Astrocyte (in vitro differentiated cells and primary cell): ENCODE measurements at regions not wholly inside any gene's neighbourhood (a gene's known extent, or its start where the extent isn't known, plus 50 kb on each side); places are given as distances from the start of the nearest gene placed in this dataset.
A peak's percentile ranks its signal among the peaks of the same experiment; 100 is the strongest.

ENCODE experiments used
- DNase-seq: peaks from one replicate; pipeline ENCODE4 v3.0.0-alpha.2; 2010; ENCODE audit warnings: low read depth
- FAIRE-seq: peaks from 2 replicates; lab custom pipeline; 2011; peaks lifted over from hg19 to GRCh38; lab: Jason Lieb, UNC
- H2AFZ ChIP-seq: 2 replicates; pipeline ENCODE4 v1.6.0; 2012; ENCODE audit warnings: low read depth, low read length, inconsistent platforms
- H3K27ac ChIP-seq: 2 replicates; pipeline ENCODE4 v1.5.1; 2011; ENCODE audit warnings: low read depth, low read length, inconsistent platforms
- H3K27me3 ChIP-seq: 2 replicates; pipeline ENCODE4 v1.6.0; 2011; ENCODE audit warnings: low read length, inconsistent platforms; ENCODE audit not compliant: insufficient read depth
- H3K36me3 ChIP-seq: 2 replicates; pipeline ENCODE4 v1.5.1; 2011; ENCODE audit warnings: low read length, inconsistent platforms; ENCODE audit not compliant: insufficient read depth
- H3K4me1 ChIP-seq: 2 replicates; pipeline ENCODE4 v1.5.1; 2011; ENCODE audit warnings: low read length, inconsistent platforms; ENCODE audit not compliant: insufficient read depth
- H3K4me2 ChIP-seq: 2 replicates; pipeline ENCODE4 v1.6.0; 2012; ENCODE audit warnings: low read length, inconsistent platforms
- H3K4me3 ChIP-seq: 2 replicates; pipeline ENCODE4 v1.5.1; 2011; ENCODE audit warnings: low read depth, mild to moderate bottlenecking, low read length, inconsistent platforms; ENCODE audit not compliant: insufficient read depth
- H3K79me2 ChIP-seq: 2 replicates; pipeline ENCODE4 v1.6.0; 2012; ENCODE audit warnings: mild to moderate bottlenecking, low read length, inconsistent platforms; ENCODE audit not compliant: insufficient read depth
- H3K9ac ChIP-seq: 2 replicates; pipeline ENCODE4 v1.6.0; 2012; ENCODE audit warnings: mild to moderate bottlenecking, low read length, inconsistent platforms
- H3K9me3 ChIP-seq: 2 replicates; pipeline ENCODE4 v1.5.1; 2012; ENCODE audit warnings: low read depth, mild to moderate bottlenecking, low read length, inconsistent platforms; ENCODE audit not compliant: insufficient read depth
- H4K20me1 ChIP-seq: 2 replicates; pipeline ENCODE4 v1.6.0; 2012; ENCODE audit warnings: low read length, inconsistent platforms; ENCODE audit not compliant: insufficient read depth
- H3K27ac Mint-ChIP-seq: one replicate; pipeline ENCODE4 v1.8.0; 2021; ENCODE audit warnings: mild to moderate bottlenecking, mixed read lengths; ENCODE audit not compliant: unreplicated experiment
- H3K27me3 Mint-ChIP-seq: one replicate; pipeline ENCODE4 v1.8.0; 2021; ENCODE audit warnings: low read depth, mixed read lengths; ENCODE audit not compliant: unreplicated experiment
- H3K36me3 Mint-ChIP-seq: one replicate; pipeline ENCODE4 v1.8.0; 2021; ENCODE audit warnings: low read depth, mixed read lengths; ENCODE audit not compliant: unreplicated experiment
- H3K4me1 Mint-ChIP-seq: one replicate; pipeline ENCODE4 v1.8.0; 2021; ENCODE audit warnings: low read depth, mixed read lengths; ENCODE audit not compliant: unreplicated experiment
- H3K4me3 Mint-ChIP-seq: one replicate; pipeline ENCODE4 v1.8.0; 2021; ENCODE audit warnings: mild to moderate bottlenecking, moderate library complexity, mixed read lengths; ENCODE audit not compliant: unreplicated experiment
- H3K9me3 Mint-ChIP-seq: one replicate; pipeline ENCODE4 v1.8.0; 2021; ENCODE audit warnings: mild to moderate bottlenecking, mixed read lengths; ENCODE audit not compliant: unreplicated experiment
- EZH2 ChIP-seq: IDR thresholded peaks from 2 replicates; pipeline ENCODE4 v1.6.1; 2012; ENCODE audit warnings: mild to moderate bottlenecking, low read length, inconsistent platforms; ENCODE audit not compliant: insufficient read depth
- TF ChIP-seq, protein P1 (sequence below): IDR thresholded peaks from 2 replicates; pipeline ENCODE4 v1.5.1; 2011; ENCODE audit warnings: low read depth, mild to moderate bottlenecking, inconsistent platforms, low read length, moderate library complexity; ENCODE audit not compliant: insufficient read depth

DNA sequence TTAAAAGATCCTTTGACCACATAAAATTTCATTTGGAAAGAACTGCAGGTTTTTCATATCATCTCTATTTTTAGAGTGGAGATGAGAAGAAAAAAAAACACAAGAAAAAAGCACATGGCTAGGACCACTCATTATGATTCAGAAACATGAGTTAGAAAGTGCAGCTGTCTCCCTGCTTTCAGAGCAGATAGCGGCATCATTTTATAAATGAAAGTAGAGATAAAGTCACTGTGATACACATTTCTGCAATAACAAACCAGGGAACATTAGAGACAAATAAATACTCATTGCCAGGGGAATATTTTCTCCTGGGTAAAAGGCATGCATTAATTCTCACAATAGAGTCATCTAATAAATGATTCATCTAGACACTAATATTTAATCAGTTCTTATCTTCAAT lies 87.5 kb upstream of the PLPPR4 start:
- Histone ChIP-seq H3K27ac (no peak overlapping the region), H3K4me2 (no peak overlapping the region), H4K20me1 (no peaks in the 10 kb centered on the region), H3K9me3 (no peaks in the 10 kb centered on the region), H3K79me2 (no peaks in the 10 kb centered on the region), H3K4me1 (no peaks in the 10 kb centered on the region), H3K27me3 (no peaks in the 10 kb centered on the region), H3K4me3 (no peak overlapping the region), H3K9ac (no peak overlapping the region), H3K36me3 (no peaks in the 10 kb centered on the region), H2AFZ (no peak overlapping the region)
- no peak overlapping the region for H3K27ac Mint-ChIP-seq
- H3K4me3 Mint-ChIP-seq = no peak overlapping the region
- H3K9me3 Mint-ChIP-seq = no peaks in the 10 kb centered on the region
- no peaks in the 10 kb centered on the region for H3K36me3 Mint-ChIP-seq
- no peaks in the 10 kb centered on the region for H3K27me3 Mint-ChIP-seq
- FAIRE-seq (no peak), DNase-seq (peak; percentile 51)
- TF ChIP-seq, protein P1, sequence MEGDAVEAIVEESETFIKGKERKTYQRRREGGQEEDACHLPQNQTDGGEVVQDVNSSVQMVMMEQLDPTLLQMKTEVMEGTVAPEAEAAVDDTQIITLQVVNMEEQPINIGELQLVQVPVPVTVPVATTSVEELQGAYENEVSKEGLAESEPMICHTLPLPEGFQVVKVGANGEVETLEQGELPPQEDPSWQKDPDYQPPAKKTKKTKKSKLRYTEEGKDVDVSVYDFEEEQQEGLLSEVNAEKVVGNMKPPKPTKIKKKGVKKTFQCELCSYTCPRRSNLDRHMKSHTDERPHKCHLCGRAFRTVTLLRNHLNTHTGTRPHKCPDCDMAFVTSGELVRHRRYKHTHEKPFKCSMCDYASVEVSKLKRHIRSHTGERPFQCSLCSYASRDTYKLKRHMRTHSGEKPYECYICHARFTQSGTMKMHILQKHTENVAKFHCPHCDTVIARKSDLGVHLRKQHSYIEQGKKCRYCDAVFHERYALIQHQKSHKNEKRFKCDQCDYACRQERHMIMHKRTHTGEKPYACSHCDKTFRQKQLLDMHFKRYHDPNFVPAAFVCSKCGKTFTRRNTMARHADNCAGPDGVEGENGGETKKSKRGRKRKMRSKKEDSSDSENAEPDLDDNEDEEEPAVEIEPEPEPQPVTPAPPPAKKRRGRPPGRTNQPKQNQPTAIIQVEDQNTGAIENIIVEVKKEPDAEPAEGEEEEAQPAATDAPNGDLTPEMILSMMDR = no peak
- no peaks in the 10 kb centered on the region for H3K4me1 Mint-ChIP-seq

DNA sequence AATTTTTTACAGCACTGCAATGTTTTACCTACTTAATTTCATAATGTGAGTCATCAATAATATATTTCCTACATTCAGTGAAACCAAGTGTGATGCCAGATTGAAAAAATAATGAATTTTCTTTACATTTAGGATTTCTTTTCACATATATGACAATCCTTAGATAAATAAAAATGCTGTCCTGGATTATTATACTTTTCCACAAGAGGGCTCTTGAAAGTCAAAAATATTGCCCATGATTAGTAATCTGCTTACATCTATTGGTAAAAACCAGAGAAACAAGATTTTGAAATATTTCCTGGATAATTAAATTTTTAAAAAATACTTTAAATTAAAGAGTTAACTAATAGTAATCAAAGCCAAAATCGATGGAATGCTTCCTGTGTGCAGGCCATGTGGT lies 86.8 kb upstream of the PLPPR4 start:
- Histone ChIP-seq H3K27me3 (no peaks in the 10 kb centered on the region), H3K36me3 (no peaks in the 10 kb centered on the region), H3K79me2 (no peaks in the 10 kb centered on the region), H3K9ac (no peak overlapping the region), H3K4me3 (no peak overlapping the region), H3K27ac (no peak overlapping the region), H2AFZ (no peak overlapping the region), H4K20me1 (no peaks in the 10 kb centered on the region), H3K9me3 (no peaks in the 10 kb centered on the region), H3K4me2 (no peak overlapping the region), H3K4me1 (no peaks in the 10 kb centered on the region)
- Mint-ChIP-seq H3K4me3 (no peak overlapping the region), H3K9me3 (no peaks in the 10 kb centered on the region), H3K27me3 (no peaks in the 10 kb centered on the region), H3K27ac (no peak overlapping the region), H3K4me1 (no peaks in the 10 kb centered on the region), H3K36me3 (no peaks in the 10 kb centered on the region)
- FAIRE-seq = no peak
- TF ChIP-seq, protein P1 = no peak
- no peak for TF ChIP-seq EZH2
- DNase-seq = no peak

- Histone ChIP-seq H3K27ac (no peak overlapping the region), H3K36me3 (no peaks in the 10 kb centered on the region), H3K9ac (no peak overlapping the region), H3K79me2 (no peaks in the 10 kb centered on the region), H3K4me2 (peak overlapping the region; percentile 6), H2AFZ (peak overlapping the region; percentile 18), H3K4me1 (no peaks in the 10 kb centered on the region), H3K4me3 (no peak overlapping the region), H4K20me1 (no peaks in the 10 kb centered on the region), H3K9me3 (no peaks in the 10 kb centered on the region), H3K27me3 (no peaks in the 10 kb centered on the region)
- Mint-ChIP-seq H3K4me1 (no peaks in the 10 kb centered on the region), H3K27me3 (no peaks in the 10 kb centered on the region), H3K36me3 (no peaks in the 10 kb centered on the region), H3K27ac (no peak overlapping the region), H3K9me3 (no peaks in the 10 kb centered on the region), H3K4me3 (no peak overlapping the region)
- TF ChIP-seq, protein P1 = peak; percentile 77
- TF ChIP-seq EZH2 = no peak
- peak; percentile 76 for FAIRE-seq
- DNase-seq = peak; percentile 67
Observed at GRCh38 chr1:99180343-99180808, 83.9 kb upstream of the PLPPR4 start.
